Thoracic aorta (tissue), 2 donors: ENCODE measurements at regions not wholly inside any gene's neighbourhood (a gene's known extent, or its start where the extent isn't known, plus 50 kb on each side); places are given as distances from the start of the nearest gene placed in this dataset.

Experiments used
- ATAC-seq: fragments of 150-250 bp; one replicate; pipeline ENCODE4 v1.8.0; 2017; ENCODE audit warnings: low read depth; ENCODE audit not compliant: insufficient number of reproducible peaks, low FRiP score
- DNase-seq: peaks from one replicate; pipeline ENCODE4 v3.0.0-alpha.2; 2020; ENCODE audit warnings: low spot score
- H3K27ac ChIP-seq, 2 donors: fragments of 200-600 bp; sonication (generic); 1 replicate in 1 of 2; 2 replicates in 1 of 2; pipeline ENCODE4 v1.5.1; 2016; ENCODE audit warnings: mild to moderate bottlenecking in 2 of 2, moderate library complexity in 2 of 2
- H3K27me3 ChIP-seq: fragments of 200-600 bp; sonication (generic); replicated peaks from 2 replicates; pipeline ENCODE4 v1.6.0; 2016; ENCODE audit warnings: mild to moderate bottlenecking; ENCODE audit not compliant: insufficient read depth
- H3K36me3 ChIP-seq: fragments of 200-600 bp; sonication (generic); one replicate; pipeline ENCODE4 v1.5.1; 2016
- H3K4me1 ChIP-seq, 2 donors: fragments of 200-600 bp; sonication (generic); 1 replicate in 1 of 2; 2 replicates in 1 of 2; pipeline versions ENCODE4 v1.5.1 to v1.6.0; 2016; ENCODE audit warnings: low read depth in 2 of 2, mild to moderate bottlenecking in 1 of 2; ENCODE audit not compliant: control insufficient read depth in 1 of 2
- H3K4me3 ChIP-seq: fragments of 200-600 bp; sonication (generic); 2 replicates; pipeline ENCODE4 v1.5.1; 2016; ENCODE audit warnings: mild to moderate bottlenecking
- H3K9me3 ChIP-seq: fragments of 200-600 bp; sonication (generic); 2 replicates; pipeline ENCODE4 v1.5.1; 2016
- TF ChIP-seq, protein P1 (sequence below): fragments of 200-600 bp; sonication (generic); IDR thresholded peaks from one replicate; pipeline ENCODE4 v1.5.1; 2019; ENCODE audit warnings: antibody characterized with exemption

DNA sequence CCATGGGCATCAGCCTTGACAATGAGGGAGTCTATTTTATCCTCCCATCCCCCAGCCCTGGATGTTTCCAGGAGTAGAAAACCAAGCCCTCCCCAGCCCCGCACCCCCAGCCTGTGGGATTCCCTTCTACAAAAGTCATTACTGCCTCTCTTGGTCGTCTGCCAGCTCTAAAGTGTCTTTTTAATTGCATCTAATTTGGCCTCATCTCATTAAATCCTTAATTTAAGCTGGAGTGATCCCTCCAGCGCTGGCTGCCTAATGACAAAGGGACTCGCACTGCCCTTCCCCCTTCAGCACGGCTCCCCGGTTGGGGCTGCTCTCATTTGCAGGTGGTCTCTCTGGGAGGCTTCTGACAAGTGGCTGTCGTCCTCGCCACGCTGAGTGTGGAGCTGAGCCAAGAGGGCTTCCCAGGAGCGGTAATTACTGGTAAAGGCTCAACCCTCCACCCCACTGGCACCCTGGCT lies 107.9 kb upstream of the ALDH1B1 start:
- H3K9me3 ChIP-seq, result no peaks in the 10 kb centered on the region
- H3K36me3 ChIP-seq, result no peaks in the 10 kb centered on the region
- H3K4me1 ChIP-seq, result no peaks in the 10 kb centered on the region
- no peaks in the 10 kb centered on the region for H3K27me3 ChIP-seq
- DNase-seq (no peak), ATAC-seq (no peak)
- no peak overlapping the region for H3K27ac ChIP-seq
- TF ChIP-seq, protein P1, sequence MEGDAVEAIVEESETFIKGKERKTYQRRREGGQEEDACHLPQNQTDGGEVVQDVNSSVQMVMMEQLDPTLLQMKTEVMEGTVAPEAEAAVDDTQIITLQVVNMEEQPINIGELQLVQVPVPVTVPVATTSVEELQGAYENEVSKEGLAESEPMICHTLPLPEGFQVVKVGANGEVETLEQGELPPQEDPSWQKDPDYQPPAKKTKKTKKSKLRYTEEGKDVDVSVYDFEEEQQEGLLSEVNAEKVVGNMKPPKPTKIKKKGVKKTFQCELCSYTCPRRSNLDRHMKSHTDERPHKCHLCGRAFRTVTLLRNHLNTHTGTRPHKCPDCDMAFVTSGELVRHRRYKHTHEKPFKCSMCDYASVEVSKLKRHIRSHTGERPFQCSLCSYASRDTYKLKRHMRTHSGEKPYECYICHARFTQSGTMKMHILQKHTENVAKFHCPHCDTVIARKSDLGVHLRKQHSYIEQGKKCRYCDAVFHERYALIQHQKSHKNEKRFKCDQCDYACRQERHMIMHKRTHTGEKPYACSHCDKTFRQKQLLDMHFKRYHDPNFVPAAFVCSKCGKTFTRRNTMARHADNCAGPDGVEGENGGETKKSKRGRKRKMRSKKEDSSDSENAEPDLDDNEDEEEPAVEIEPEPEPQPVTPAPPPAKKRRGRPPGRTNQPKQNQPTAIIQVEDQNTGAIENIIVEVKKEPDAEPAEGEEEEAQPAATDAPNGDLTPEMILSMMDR, result no peak
- H3K4me3 ChIP-seq, result no peak overlapping the region

DNA sequence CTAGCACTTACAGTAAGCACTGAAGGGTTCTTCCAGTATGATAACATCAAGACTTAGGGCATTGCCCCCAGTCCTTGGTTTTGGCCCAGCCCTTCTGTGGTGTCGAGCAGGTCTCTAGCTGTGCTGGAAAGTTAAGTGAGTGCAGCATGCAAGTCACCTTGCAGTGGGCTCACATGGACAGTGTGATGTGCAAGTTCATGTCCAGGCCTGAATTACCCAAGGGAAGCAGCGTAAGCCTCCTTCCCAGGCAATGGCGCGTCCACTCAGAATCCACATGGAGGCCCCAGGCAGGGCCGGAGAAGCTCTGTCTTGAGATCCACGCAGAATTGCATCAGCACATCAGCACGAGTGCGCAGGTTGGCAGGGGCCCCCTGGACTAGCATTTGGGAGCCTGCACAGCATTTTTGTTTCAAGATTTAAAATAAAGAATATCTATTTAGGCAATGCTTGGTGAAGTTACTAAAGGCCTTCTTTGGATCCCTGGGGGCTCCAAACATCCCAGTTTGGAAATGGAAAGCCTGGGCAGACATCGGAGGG lies 108.4 kb upstream of the ALDH1B1 start:
- DNase-seq, result no peak
- ATAC-seq, result no peak
- no peaks in the 10 kb centered on the region for H3K4me1 ChIP-seq
- no peaks in the 10 kb centered on the region for H3K36me3 ChIP-seq
- no peak overlapping the region for H3K4me3 ChIP-seq
- H3K9me3 ChIP-seq, result no peaks in the 10 kb centered on the region
- no peaks in the 10 kb centered on the region for H3K27me3 ChIP-seq
- H3K27ac ChIP-seq, result no peak overlapping the region
- TF ChIP-seq, protein P1, result no peak

DNA sequence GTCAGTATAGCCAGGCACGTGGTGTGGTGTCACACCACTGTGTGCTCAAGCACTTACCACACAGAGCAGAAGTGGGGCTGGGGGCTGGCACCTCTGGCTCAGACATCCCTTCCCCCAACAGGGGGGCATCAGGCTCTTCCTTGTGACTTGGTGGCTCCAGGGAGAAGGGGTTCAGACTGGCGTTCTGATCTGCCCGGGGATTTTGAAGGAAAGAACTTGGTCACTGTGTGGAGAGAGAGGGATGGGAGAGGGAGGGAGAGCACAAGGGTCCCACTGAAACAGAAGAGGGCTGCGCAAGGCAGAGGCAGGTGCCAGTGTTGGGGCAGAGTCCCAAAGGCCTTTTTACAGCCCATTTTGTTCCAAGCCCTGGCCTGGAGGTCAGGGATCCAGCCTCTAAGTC lies 109.7 kb upstream of the ALDH1B1 start:
- DNase-seq, result no peak
- no peaks in the 10 kb centered on the region for H3K36me3 ChIP-seq

DNA sequence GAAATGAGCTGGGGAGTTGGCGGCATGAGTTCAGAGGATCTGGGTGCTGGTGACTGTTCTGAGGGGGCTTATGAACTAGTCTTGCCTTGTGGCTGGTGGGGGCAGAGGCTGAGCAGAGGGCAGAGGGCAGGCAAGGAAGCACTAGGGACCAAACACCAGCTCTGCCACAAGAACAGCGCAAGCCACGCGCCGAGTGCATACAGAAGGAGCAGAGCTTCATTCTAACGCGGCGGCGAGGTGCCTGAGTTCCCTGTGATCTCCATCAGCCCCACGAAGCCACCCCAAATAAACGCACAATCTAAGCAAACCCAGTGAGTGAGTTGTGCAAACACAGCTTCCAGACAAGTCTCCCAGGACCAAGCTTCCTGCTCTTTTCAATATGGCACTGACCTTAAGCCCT lies 110.6 kb upstream of the ALDH1B1 start:
- ATAC-seq, result no peak
- TF ChIP-seq, protein P1, result no peak
- H3K4me1 ChIP-seq, result no peaks in the 10 kb centered on the region
- H3K36me3 ChIP-seq, result no peaks in the 10 kb centered on the region
- H3K27me3 ChIP-seq, result no peaks in the 10 kb centered on the region
- DNase-seq, result no peak
- no peak overlapping the region for H3K4me3 ChIP-seq
- no peak overlapping the region for H3K27ac ChIP-seq
- no peaks in the 10 kb centered on the region for H3K9me3 ChIP-seq

More for the DNA sequence above, 109.7 kb upstream of the ALDH1B1 start:
- Histone ChIP-seq H3K27me3 (no peaks in the 10 kb centered on the region), H3K4me3 (no peak overlapping the region), H3K27ac (no peak overlapping the region), H3K9me3 (no peaks in the 10 kb centered on the region), H3K4me1 (no peaks in the 10 kb centered on the region)
- ATAC-seq, result no peak
- TF ChIP-seq, protein P1, result no peak

DNA sequence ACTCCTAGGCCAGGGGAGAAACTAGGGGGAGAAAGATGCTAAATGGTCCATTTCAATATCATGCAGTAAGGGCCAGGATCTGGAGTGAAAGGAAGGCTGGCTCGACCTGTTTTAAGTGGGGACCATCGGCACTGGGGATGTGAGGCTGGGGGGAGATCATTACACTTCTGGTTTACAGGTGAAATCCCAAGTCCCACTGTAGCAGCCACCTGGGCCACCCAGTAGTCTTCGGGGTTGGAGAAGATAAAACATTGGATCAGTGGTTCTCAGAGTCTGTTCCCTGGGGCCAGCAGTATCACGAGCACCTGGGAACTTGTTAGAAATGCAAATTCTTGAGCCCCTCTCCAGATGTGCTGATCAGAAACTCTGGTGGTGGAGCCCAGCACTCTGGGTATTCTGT lies 111.3 kb upstream of the ALDH1B1 start:
- Histone ChIP-seq H3K4me3 (no peak overlapping the region), H3K9me3 (no peaks in the 10 kb centered on the region), H3K27ac (no peak overlapping the region), H3K4me1 (no peaks in the 10 kb centered on the region), H3K27me3 (no peaks in the 10 kb centered on the region), H3K36me3 (no peaks in the 10 kb centered on the region)
- TF ChIP-seq, protein P1, result no peak
- no peak for DNase-seq
- ATAC-seq, result no peak
